Endometrial microvascular endothelial cells (primary cell): ENCODE measurements at regions not wholly inside any gene's neighbourhood (a gene's known extent, or its start where the extent isn't known, plus 50 kb on each side); places are given as distances from the start of the nearest gene placed in this dataset.
"Not testable (repeated sequence)": the region's sequence is repeated elsewhere in the genome, so short reads cannot be mapped to it uniquely, and the experiment has no call there.

Experiments used
- in situ Hi-C: cut with HindIII; loops from 2 replicates; pipeline ENCODE4 v1.10.0; 2017; ENCODE audit warnings: low sequenced_read_pairs, low pct_unique_long_range_greater_than_20kb; ENCODE audit errors: inconsistent ontology term

GRCh38 chr17:70405492-70406220 lies 236.3 kb downstream of the KCNJ2 start:
- in situ Hi-C loops = no loop called here

- in situ Hi-C loops = no loop called here
Measured at GRCh38 chr17:70407506-70407905, 238.2 kb downstream of the KCNJ2 start.

GRCh38 chr17:70408768-70409167 lies 239.4 kb downstream of the KCNJ2 start:
- in situ Hi-C loops = no loop called here

GRCh38 chr17:70414300-70414699 lies 245.0 kb downstream of the KCNJ2 start:
- in situ Hi-C loops = no loop called here

- in situ Hi-C loops = no loop called here
Measured at GRCh38 chr17:70420861-70421445, 251.6 kb downstream of the KCNJ2 start.

GRCh38 chr17:70422862-70423261 lies 253.5 kb downstream of the KCNJ2 start:
- in situ Hi-C loops = no loop called here

GRCh38 chr17:70423562-70423961 lies 254.2 kb downstream of the KCNJ2 start:
- in situ Hi-C loops = no loop called here

- in situ Hi-C loops = no loop called here
Measured at GRCh38 chr17:70426752-70427151, 257.4 kb downstream of the KCNJ2 start.

- in situ Hi-C loops = no loop called here
Measured at GRCh38 chr17:70434536-70435490, 265.5 kb downstream of the KCNJ2 start.

- in situ Hi-C loops = no loop called here
Measured at GRCh38 chr17:70437656-70438055, 268.3 kb downstream of the KCNJ2 start.

- in situ Hi-C loops = no loop called here
Measured at GRCh38 chr17:70446446-70446845, 277.1 kb downstream of the KCNJ2 start.

- in situ Hi-C loops = no loop called here
Measured at GRCh38 chr17:70447588-70447987, 278.3 kb downstream of the KCNJ2 start.

- in situ Hi-C loops = not testable (repeated sequence)
Measured at GRCh38 chr17:70453075-70453474, 283.7 kb downstream of the KCNJ2 start.

- in situ Hi-C loops = no loop called here
Measured at GRCh38 chr17:70454377-70454776, 285.0 kb downstream of the KCNJ2 start.

GRCh38 chr17:70454908-70455307 lies 285.6 kb downstream of the KCNJ2 start:
- in situ Hi-C loops = no loop called here

- in situ Hi-C loops = no loop called here
Measured at GRCh38 chr17:70464995-70465394, 295.7 kb downstream of the KCNJ2 start.

GRCh38 chr17:70468661-70469060 lies 299.3 kb downstream of the KCNJ2 start:
- in situ Hi-C loops = no loop called here

GRCh38 chr17:70473049-70473448 lies 303.7 kb downstream of the KCNJ2 start:
- in situ Hi-C loops = no loop called here

GRCh38 chr17:70476368-70476767 lies 307.0 kb downstream of the KCNJ2 start:
- in situ Hi-C loops = no loop called here

GRCh38 chr17:70478902-70479301 lies 309.6 kb downstream of the KCNJ2 start:
- in situ Hi-C loops = no loop called here
